Testis (tissue), 2 donors: ENCODE measurements at regions not wholly inside any gene's neighbourhood (a gene's known extent, or its start where the extent isn't known, plus 50 kb on each side); places are given as distances from the start of the nearest gene placed in this dataset.

Source experiments
- CTCF ChIP-seq, 3 experiments: fragments of 450-650 bp in 2 of 3; fragments of 200-600 bp in 1 of 3; sonication (generic) in 1 of 3; IDR thresholded peaks; one replicate each; pipeline ENCODE4 v1.5.1; 2016 to 2019; ENCODE audit warnings: antibody characterized with exemption in 3 of 3, mild to moderate bottlenecking in 2 of 3, moderate library complexity in 1 of 3
- POLR2A ChIP-seq: fragments of 450-650 bp; IDR thresholded peaks from one replicate; pipeline ENCODE4 v1.6.1; 2017; ENCODE audit warnings: antibody characterized with exemption, mild to moderate bottlenecking, moderate library complexity

DNA sequence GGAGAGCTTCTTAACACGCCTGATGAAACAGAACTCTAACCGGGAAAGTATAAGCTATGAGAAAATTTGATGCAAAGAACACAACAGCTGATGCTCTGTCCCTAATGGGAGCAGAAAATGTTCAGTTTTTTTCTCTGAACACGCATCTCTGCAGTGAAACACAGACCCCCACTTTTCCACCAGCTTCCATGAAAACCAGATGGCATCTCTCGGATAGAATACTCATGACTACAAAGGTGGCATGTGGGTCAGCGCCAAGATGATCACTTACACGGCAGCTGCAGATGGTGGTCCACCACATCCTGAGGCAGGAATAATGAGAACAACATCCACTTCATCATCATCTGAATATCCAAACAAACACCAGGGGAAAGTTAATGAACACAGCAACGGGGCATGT lies 85.2 kb upstream of the CNR1 start:
- no peak for TF ChIP-seq CTCF (IDR thresholded peaks at IDR 0.05)
- no peak for TF ChIP-seq POLR2A
